Lung (tissue), 11 donors: ENCODE measurements at regions not wholly inside any gene's neighbourhood (a gene's known extent, or its start where the extent isn't known, plus 50 kb on each side); places are given as distances from the start of the nearest gene placed in this dataset.

Experiments used
- ATAC-seq: fragments of 200-7000 bp; cut with Tn5 transposase; one replicate; pipeline ENCODE4 v1.9.1; 2020; ENCODE audit warnings: moderate number of reproducible peaks; ENCODE audit not compliant: insufficient read depth, low FRiP score
- DNase-seq, 3 donors: peaks; one replicate each; pipeline ENCODE4 v3.0.0-alpha.2; 2013 to 2017
- H3K27ac ChIP-seq, 2 donors: one replicate each; pipeline ENCODE4 v1.5.1; 2013; ENCODE audit warnings: mild to moderate bottlenecking in 2 of 2, moderate library complexity in 2 of 2, control low read depth in 1 of 2, inconsistent platforms in 1 of 2, low read depth in 1 of 2, low read length in 1 of 2
- H3K27me3 ChIP-seq, 3 donors: one replicate each; pipeline ENCODE4 v1.5.1; 2013; ENCODE audit warnings: low read length in 2 of 3; ENCODE audit not compliant: control insufficient read depth in 3 of 3, insufficient read depth in 3 of 3
- H3K36me3 ChIP-seq, 4 donors: one replicate each; pipeline ENCODE4 v1.5.1; 2013; ENCODE audit warnings: low read length in 4 of 4, mild to moderate bottlenecking in 1 of 4, moderate library complexity in 1 of 4; ENCODE audit not compliant: control insufficient read depth in 4 of 4, insufficient read depth in 4 of 4
- H3K4me1 ChIP-seq, 5 donors: one replicate each; pipeline ENCODE4 v1.5.1; 2013; ENCODE audit warnings: low read length in 5 of 5, mild to moderate bottlenecking in 2 of 5, moderate library complexity in 1 of 5; ENCODE audit not compliant: control insufficient read depth in 5 of 5, insufficient read depth in 5 of 5
- H3K4me3 ChIP-seq: one replicate; pipeline ENCODE4 v1.5.1; 2013; ENCODE audit warnings: mild to moderate bottlenecking, control low read depth, moderate library complexity
- H3K9ac ChIP-seq, 2 donors: one replicate each; pipeline ENCODE4 v1.5.1; 2013; ENCODE audit warnings: low read length in 2 of 2, control low read depth in 1 of 2; ENCODE audit not compliant: insufficient read depth in 1 of 2
- H3K9me3 ChIP-seq, 4 donors: one replicate each; pipeline ENCODE4 v1.5.1; 2013; ENCODE audit warnings: low read length in 3 of 4, mild to moderate bottlenecking in 1 of 4, moderate library complexity in 1 of 4; ENCODE audit not compliant: control insufficient read depth in 4 of 4, insufficient read depth in 3 of 4
- CTCF ChIP-seq: IDR thresholded peaks from 2 replicates; pipeline ENCODE4 v1.5.1; 2012; ENCODE audit warnings: mild to moderate bottlenecking; ENCODE audit errors: control extremely low read depth, extremely low read depth
- WGBS, 2 donors: extraction: QIAGEN DNeasy Blood & Tissue Kit; methylation state at CpG; one replicate each; pipeline ENCODE4 v1.1.7; 2013; 5-methylcytosine and 5-hydroxymethylcytosine counted together
- donor health status: control.
- donor health status: control.
- donor health status: Bipolar disorder and iron deficiency.
- donor health status: healthy.
- donor health status: DM: yes; HTN: yes; CAD: no.

DNA sequence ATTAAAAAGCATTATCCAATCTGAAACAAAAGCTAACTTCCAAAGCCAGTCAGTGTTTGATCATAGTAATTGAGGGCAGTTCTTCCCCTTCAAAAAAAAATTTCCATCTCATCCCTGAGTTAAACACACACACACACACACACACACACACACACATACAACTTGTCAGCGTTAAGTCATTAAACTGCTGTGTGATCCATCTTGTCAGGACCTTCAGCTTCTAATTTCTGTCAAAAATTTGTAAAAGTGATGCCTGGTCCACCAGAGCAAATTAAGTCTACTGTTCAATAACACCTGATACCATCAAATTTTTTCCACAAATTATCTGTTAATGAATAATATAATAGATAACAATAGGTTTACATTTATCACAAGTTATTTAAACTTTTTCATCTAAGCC is 198.7 kb downstream of the GPX5 start:
- TF ChIP-seq CTCF: no peak
- peaks cover 0 to 4% (median 0%) of the 10 kb centered on the region in 4 donors for H3K9me3 ChIP-seq
- 42 to 57% methylated on average over 1 of the region's 1 CpG for WGBS, 2 donors
- H3K4me3 ChIP-seq: no peak overlapping the region
- ATAC-seq (no peak), DNase-seq (no peak)
- H3K4me1 ChIP-seq: no peaks in the 10 kb centered on the region
- H3K27me3 ChIP-seq: peaks cover 0 to 63% (median 26%) of the 10 kb centered on the region in 3 donors
- no peak overlapping the region for H3K9ac ChIP-seq
- no peaks in the 10 kb centered on the region for H3K36me3 ChIP-seq
- H3K27ac ChIP-seq: no peak overlapping the region

- no peak for DNase-seq
- no peak overlapping the region for H3K9ac ChIP-seq
- no peak overlapping the region for H3K4me3 ChIP-seq
- WGBS, 2 donors: 57 to 63% methylated on average over 2 of the region's 2 CpGs
- H3K27me3 ChIP-seq: peaks cover 0 to 62% (median 28%) of the 10 kb centered on the region in 3 donors
- TF ChIP-seq CTCF: no peak
- no peaks in the 10 kb centered on the region for H3K4me1 ChIP-seq
- H3K36me3 ChIP-seq: no peaks in the 10 kb centered on the region
- H3K27ac ChIP-seq: no peak overlapping the region
- ATAC-seq: no peak
- peaks cover 0 to 4% (median 2%) of the 10 kb centered on the region in 4 donors for H3K9me3 ChIP-seq
Observed at GRCh38 chr6:28725274-28725809, 198.4 kb downstream of the TRIM27 start.

DNA sequence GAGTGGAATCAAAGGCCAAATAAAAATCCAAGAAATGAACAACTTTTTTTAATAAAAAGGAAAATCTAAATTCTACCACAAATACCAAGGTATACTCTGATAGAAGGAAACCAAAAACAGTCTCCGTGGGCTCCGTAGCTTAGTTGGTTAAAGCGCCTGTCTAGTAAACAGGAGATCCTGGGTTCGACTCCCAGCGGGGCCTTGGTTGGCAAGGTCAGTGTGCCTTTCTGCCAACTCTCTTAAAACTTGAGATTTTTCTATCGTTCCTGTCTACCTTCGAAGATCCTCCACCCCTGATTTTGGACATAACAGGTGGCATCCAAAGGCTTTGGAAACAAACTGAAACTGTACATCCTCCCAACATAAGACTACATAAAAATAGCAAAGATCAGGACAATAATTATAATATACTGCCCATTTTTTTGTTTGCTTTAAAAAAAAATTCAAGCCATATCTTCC is 197.9 kb downstream of the TRIM27 start:
- Histone ChIP-seq H3K27ac (no peak overlapping the region), H3K36me3 (no peaks in the 10 kb centered on the region), H3K9ac (no peak overlapping the region), H3K27me3 (peaks cover under 1 to 63% (median 32%) of the 10 kb centered on the region in 3 donors), H3K4me3 (no peak overlapping the region), H3K9me3 (peaks cover 0 to 4% (median 2%) of the 10 kb centered on the region in 4 donors), H3K4me1 (no peaks in the 10 kb centered on the region)
- 17 to 36% methylated on average over 7 of the region's 7 CpGs for WGBS, 2 donors
- no peak for ATAC-seq
- no peak for DNase-seq
- TF ChIP-seq CTCF: no peak
